ENCODE measurements at regions not wholly inside any gene's neighbourhood (a gene's known extent, or its start where the extent isn't known, plus 50 kb on each side); places are given as distances from the start of the nearest gene placed in this dataset.
"Not testable (repeated sequence)": the region's sequence is repeated elsewhere in the genome, so short reads cannot be mapped to it uniquely, and the experiment has no call there.

- no peak for TF ChIP-seq CTCF (IDR thresholded peaks at IDR 0.05; ENCODE audit: insufficient read depth, low read length, poor library complexity, severe bottlenecking)
- H3K36me3 ChIP-seq (ENCODE audit: control insufficient read depth, insufficient read depth, low read length), result no peaks in the 10 kb centered on the region
- DNase-seq (ENCODE audit: low read depth), result no peak
- no peak overlapping the region for H3K4me3 ChIP-seq (ENCODE audit: low read depth, low read length)
- H3K27me3 ChIP-seq (ENCODE audit: control insufficient read depth, insufficient read depth, low read length), result no peaks in the 10 kb centered on the region
Measured at GRCh38 chr9:82777366-82777765, 285.6 kb downstream of the RASEF start.

GRCh38 chr9:82778923-82779322 lies 284.0 kb downstream of the RASEF start:
- DNase-seq (ENCODE audit: low read depth); H3K36me3 ChIP-seq (ENCODE audit: control insufficient read depth, insufficient read depth, low read length); H3K27me3 ChIP-seq (ENCODE audit: control insufficient read depth, insufficient read depth, low read length); H3K4me3 ChIP-seq (ENCODE audit: low read depth, low read length): not testable (repeated sequence)

- H3K4me3 ChIP-seq (ENCODE audit: low read depth, low read length), result no peak overlapping the region
- no peak for TF ChIP-seq CTCF (IDR thresholded peaks at IDR 0.05; ENCODE audit: insufficient read depth, low read length, poor library complexity, severe bottlenecking)
- no peaks in the 10 kb centered on the region for H3K27me3 ChIP-seq (ENCODE audit: control insufficient read depth, insufficient read depth, low read length)
- no peaks in the 10 kb centered on the region for H3K36me3 ChIP-seq (ENCODE audit: control insufficient read depth, insufficient read depth, low read length)
- DNase-seq (ENCODE audit: low read depth), result no peak
Measured at GRCh38 chr9:82780017-82780416, 282.9 kb downstream of the RASEF start.

GRCh38 chr9:82781921-82782392 lies 281.0 kb downstream of the RASEF start:
- no peak for TF ChIP-seq CTCF (IDR thresholded peaks at IDR 0.05; ENCODE audit: insufficient read depth, low read length, poor library complexity, severe bottlenecking)
- Histone ChIP-seq H3K27me3 (ENCODE audit: control insufficient read depth, insufficient read depth, low read length) (no peaks in the 10 kb centered on the region), H3K4me3 (ENCODE audit: low read depth, low read length) (no peak overlapping the region), H3K36me3 (ENCODE audit: control insufficient read depth, insufficient read depth, low read length) (no peaks in the 10 kb centered on the region)
- DNase-seq (ENCODE audit: low read depth), result no peak

GRCh38 chr9:82783045-82783444 lies 279.9 kb downstream of the RASEF start:
- no peaks in the 10 kb centered on the region for H3K27me3 ChIP-seq (ENCODE audit: control insufficient read depth, insufficient read depth, low read length)
- DNase-seq (ENCODE audit: low read depth), result no peak
- no peak overlapping the region for H3K4me3 ChIP-seq (ENCODE audit: low read depth, low read length)
- no peak for TF ChIP-seq CTCF (IDR thresholded peaks at IDR 0.05; ENCODE audit: insufficient read depth, low read length, poor library complexity, severe bottlenecking)
- no peaks in the 10 kb centered on the region for H3K36me3 ChIP-seq (ENCODE audit: control insufficient read depth, insufficient read depth, low read length)

GRCh38 chr9:82784589-82784988 lies 278.4 kb downstream of the RASEF start:
- no peak overlapping the region for H3K4me3 ChIP-seq (ENCODE audit: low read depth, low read length)
- TF ChIP-seq CTCF (IDR thresholded peaks at IDR 0.05; ENCODE audit: insufficient read depth, low read length, poor library complexity, severe bottlenecking), result no peak
- no peaks in the 10 kb centered on the region for H3K36me3 ChIP-seq (ENCODE audit: control insufficient read depth, insufficient read depth, low read length)
- DNase-seq (ENCODE audit: low read depth), result no peak
- no peaks in the 10 kb centered on the region for H3K27me3 ChIP-seq (ENCODE audit: control insufficient read depth, insufficient read depth, low read length)
